ENCODE measurements at regions not wholly inside any gene's neighbourhood (a gene's known extent, or its start where the extent isn't known, plus 50 kb on each side); places are given as distances from the start of the nearest gene placed in this dataset.

DNA sequence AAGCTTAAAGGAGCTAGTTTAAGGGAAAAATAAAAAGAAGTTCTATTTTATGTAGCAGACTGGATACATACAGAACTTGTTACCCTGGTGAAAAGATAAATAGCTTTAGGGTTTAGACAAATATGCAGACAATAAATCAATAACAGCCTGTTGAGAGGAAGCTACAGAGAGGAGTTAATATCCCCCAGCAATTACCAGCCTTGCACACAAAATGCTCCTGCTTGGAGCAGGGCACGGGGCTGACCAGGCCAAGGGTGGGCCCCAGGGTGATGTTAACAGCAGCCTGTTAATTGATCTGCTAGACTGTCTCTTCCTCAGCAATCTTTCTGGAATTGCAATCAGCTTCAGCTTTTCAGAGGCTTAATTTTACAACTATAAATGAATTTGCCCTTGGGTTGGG lies 125.1 kb upstream of the SOX4 start (continued):
- TF ChIP-seq REST (IDR thresholded peaks at IDR 0.05; ENCODE audit: low read depth) (no peak), FOSL1 (IDR thresholded peaks at IDR 0.05; ENCODE audit: low read depth) (no peak)

DNA sequence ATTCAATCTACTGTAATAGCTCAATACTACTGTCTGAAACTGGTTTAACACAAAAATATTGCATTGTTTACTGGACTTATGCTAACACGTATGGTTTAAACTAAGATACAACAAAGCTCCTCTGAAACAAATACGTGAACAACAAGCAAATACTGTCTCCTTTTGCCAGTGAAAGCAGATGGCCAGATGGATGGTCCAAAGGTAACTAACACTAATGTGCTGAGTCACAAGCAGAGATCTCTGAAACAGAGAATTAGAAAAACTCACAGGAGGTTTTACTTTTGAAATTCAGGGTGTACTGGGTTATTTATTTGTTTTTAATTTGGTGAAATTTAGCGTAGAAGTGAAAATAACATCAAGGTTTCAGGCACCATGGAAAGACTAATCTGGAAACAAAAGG lies 124.3 kb upstream of the SOX4 start:
- ATAC-seq: no peak
- Histone ChIP-seq H3K4me2 (ENCODE audit: low read length) (no peak overlapping the region), H3K36me3 (ENCODE audit: control insufficient read depth in 1 of 2, insufficient read depth in 2 of 2, low read length in 2 of 2) (no peaks in the 10 kb centered on the region), H3K9ac (ENCODE audit: low read length) (no peak overlapping the region), H3K27me3 (ENCODE audit: insufficient read depth, low read length) (no peaks in the 10 kb centered on the region), H3K9me3 (ENCODE audit: control insufficient read depth in 1 of 2, insufficient read depth in 1 of 2, low read depth in 1 of 2, low read length in 2 of 2) (no peaks in the 10 kb centered on the region), H3K79me2 (ENCODE audit: insufficient read depth, low read length) (no peaks in the 10 kb centered on the region), H3K4me3 (replicated peaks in 1 of 2; ENCODE audit: low read depth in 1 of 2, low read length in 2 of 2) (no peak overlapping the region), H3K27ac (ENCODE audit: low read depth, low read length) (no peak overlapping the region), H2AFZ (ENCODE audit: low read depth, low read length, poor library complexity, severe bottlenecking) (no peak overlapping the region), H3K9me2 (ENCODE audit: insufficient read depth) (no peaks in the 10 kb centered on the region), H3K4me1 (ENCODE audit: control insufficient read depth in 1 of 2, insufficient read depth in 2 of 2, low read length in 2 of 2) (no peaks in the 10 kb centered on the region), H4K20me1 (ENCODE audit: insufficient read depth) (no peaks in the 10 kb centered on the region)
- ChIA-PET RAD21 (ENCODE audit: low non-redundant PET in 1 of 2, low total read pairs in 2 of 2, uncharacterized antibody in 2 of 2, unreplicated experiment in 2 of 2) (no interaction called here), CTCF (no interaction called here), POLR2A (interaction anchor here (0.7 kb wide), 1 partner anchor 20 kb away, joined by 3 read pairs; no protein-coding TSS in a partner anchor)
- BruUV-seq (replicated peaks): no TSS peak
- DNase-seq (ENCODE audit: low read depth, low spot score): no peak
- TF ChIP-seq, protein P1, sequence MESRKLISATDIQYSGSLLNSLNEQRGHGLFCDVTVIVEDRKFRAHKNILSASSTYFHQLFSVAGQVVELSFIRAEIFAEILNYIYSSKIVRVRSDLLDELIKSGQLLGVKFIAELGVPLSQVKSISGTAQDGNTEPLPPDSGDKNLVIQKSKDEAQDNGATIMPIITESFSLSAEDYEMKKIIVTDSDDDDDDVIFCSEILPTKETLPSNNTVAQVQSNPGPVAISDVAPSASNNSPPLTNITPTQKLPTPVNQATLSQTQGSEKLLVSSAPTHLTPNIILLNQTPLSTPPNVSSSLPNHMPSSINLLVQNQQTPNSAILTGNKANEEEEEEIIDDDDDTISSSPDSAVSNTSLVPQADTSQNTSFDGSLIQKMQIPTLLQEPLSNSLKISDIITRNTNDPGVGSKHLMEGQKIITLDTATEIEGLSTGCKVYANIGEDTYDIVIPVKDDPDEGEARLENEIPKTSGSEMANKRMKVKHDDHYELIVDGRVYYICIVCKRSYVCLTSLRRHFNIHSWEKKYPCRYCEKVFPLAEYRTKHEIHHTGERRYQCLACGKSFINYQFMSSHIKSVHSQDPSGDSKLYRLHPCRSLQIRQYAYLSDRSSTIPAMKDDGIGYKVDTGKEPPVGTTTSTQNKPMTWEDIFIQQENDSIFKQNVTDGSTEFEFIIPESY (IDR thresholded peaks at IDR 0.05; ENCODE audit: extremely low read depth, insufficient replicate concordance, low read length): no peak
- TF ChIP-seq YY1 (IDR thresholded peaks at IDR 0.05; ENCODE audit: extremely low read depth, insufficient replicate concordance, low read depth, low read length): no peak
- no peak for TF ChIP-seq CTCF (IDR thresholded peaks at IDR 0.05 in 2 of 3, conservative IDR thresholded peaks at IDR 0.05 in 1 of 3; ENCODE audit: borderline replicate concordance in 1 of 3, insufficient read depth in 1 of 3, low read depth in 2 of 3, low read length in 2 of 3)
- intact Hi-C loops (cut with micrococcal nuclease): no loop called here

Measured in HCT116 (cell line).